IMR-90 (cell line): ENCODE measurements at regions not wholly inside any gene's neighbourhood (a gene's known extent, or its start where the extent isn't known, plus 50 kb on each side); places are given as distances from the start of the nearest gene placed in this dataset.

Experiments used
- ATAC-seq: fragments of 200-7000 bp; cut with Tn5 transposase; 2 replicates; pipeline ENCODE4 v1.9.1; 2020; ENCODE audit warnings: low read depth, mild to moderate bottlenecking, moderate library complexity
- BruUV-seq: library from RNA; stranded (reverse); fragments of 400-500 nt; replicated peaks from 2 replicates; lab custom pipeline; 2021; lab: Mats Ljungman, UMichigan
- CTCF ChIA-PET: fragments of 300-600 bp; formaldehyde crosslinking; extraction: SDS; loops from one replicate; lab custom pipeline; 2021; ENCODE audit warnings: antibody characterized with exemption; lab: Yijun Ruan, JAX
- POLR2A ChIA-PET: fragments of 300-600 bp; sonication (Branson Sonifier 250); formaldehyde crosslinking; loops from one replicate; lab custom pipeline; 2022; ENCODE audit warnings: antibody characterized with exemption; ENCODE audit not compliant: unreplicated experiment; lab: Charles Lee
- DNase-seq: peaks from one replicate; pipeline ENCODE4 v3.0.0; 2013
- H2AFZ ChIP-seq: replicated peaks from 2 replicates; pipeline ENCODE3; 2013; ENCODE audit warnings: low read length, mild to moderate bottlenecking; ENCODE audit not compliant: poor library complexity
- H2AK5ac ChIP-seq: 2 replicates; pipeline ENCODE4 v1.6.1; 2013; ENCODE audit warnings: low read depth, low read length, inconsistent platforms
- H2AK9ac ChIP-seq: replicated peaks from 2 replicates; pipeline ENCODE3; 2013; ENCODE audit warnings: mild to moderate bottlenecking, low read depth, low read length, moderate library complexity; ENCODE audit not compliant: poor library complexity
- H2BK120ac ChIP-seq: 2 replicates; pipeline ENCODE4 v1.6.1; 2013; ENCODE audit warnings: low read depth, low read length, inconsistent platforms
- H2BK15ac ChIP-seq: 3 replicates; pipeline ENCODE4 v1.6.1; 2013; ENCODE audit warnings: low read depth, low read length, inconsistent platforms
- H2BK20ac ChIP-seq: 2 replicates; pipeline ENCODE4 v1.6.1; 2013; ENCODE audit warnings: low read depth, mild to moderate bottlenecking, inconsistent platforms, low read length, moderate library complexity
- H2BK5ac ChIP-seq: 2 replicates; pipeline ENCODE4 v1.6.1; 2013; ENCODE audit warnings: mild to moderate bottlenecking, low read depth, low read length, inconsistent platforms; ENCODE audit not compliant: poor library complexity, severe bottlenecking
- H3K14ac ChIP-seq: replicated peaks from 2 replicates; pipeline ENCODE4 v1.6.1; 2013; ENCODE audit warnings: low read depth, low read length, inconsistent platforms
- H3K18ac ChIP-seq: 2 replicates; pipeline ENCODE4 v1.6.1; 2013; ENCODE audit warnings: low read depth, low read length, control low read depth
- H3K23ac ChIP-seq: 2 replicates; pipeline ENCODE4 v1.6.1; 2013; ENCODE audit warnings: low read depth, low read length, inconsistent platforms
- H3K27ac ChIP-seq: 2 replicates; pipeline ENCODE4 v1.5.1; 2013; ENCODE audit warnings: mild to moderate bottlenecking, control low read depth, low read length; ENCODE audit not compliant: insufficient read depth
- H3K27me3 ChIP-seq: 2 replicates; pipeline ENCODE4 v1.6.1; 2013; ENCODE audit warnings: low read length; ENCODE audit not compliant: control insufficient read depth, insufficient read depth
- H3K36me3 ChIP-seq: 2 replicates; pipeline ENCODE4 v1.6.1; 2013; ENCODE audit warnings: low read length, mixed read lengths; ENCODE audit not compliant: control insufficient read depth, insufficient read depth
- H3K4ac ChIP-seq: 2 replicates; pipeline ENCODE4 v1.6.1; 2013; ENCODE audit warnings: low read depth, low read length, inconsistent platforms
- H3K4me1 ChIP-seq: 2 replicates; pipeline ENCODE4 v1.6.1; 2013; ENCODE audit warnings: low read length, mixed read lengths; ENCODE audit not compliant: control insufficient read depth, insufficient read depth
- H3K4me2 ChIP-seq: 2 replicates; pipeline ENCODE4 v1.6.1; 2013; ENCODE audit warnings: low read depth, mild to moderate bottlenecking, control low read depth, low read length, moderate library complexity
- H3K4me3 ChIP-seq: 2 replicates; pipeline ENCODE4 v1.5.1; 2013; ENCODE audit warnings: low read depth, mild to moderate bottlenecking, control low read depth, low read length, moderate library complexity; ENCODE audit not compliant: insufficient read depth
- H3K56ac ChIP-seq: 2 replicates; pipeline ENCODE4 v1.6.1; 2013; ENCODE audit warnings: low read length, inconsistent platforms; ENCODE audit not compliant: insufficient read depth; ENCODE audit errors: extremely low read depth
- H3K79me1 ChIP-seq, 2 experiments: 2 replicates each; pipeline ENCODE4 v1.6.1; 2013; ENCODE audit warnings: low read length in 2 of 2, inconsistent platforms in 1 of 2, low read depth in 1 of 2
- H3K9ac ChIP-seq: 2 replicates; pipeline ENCODE4 v1.6.1; 2013; ENCODE audit warnings: low read depth, low read length, control low read depth
- H3K9me1 ChIP-seq: 2 replicates; pipeline ENCODE4 v1.6.1; 2013; ENCODE audit warnings: low read length, inconsistent platforms; ENCODE audit not compliant: insufficient read depth
- H3K9me3 ChIP-seq: 2 replicates; pipeline ENCODE4 v1.6.1; 2013; ENCODE audit warnings: low read length; ENCODE audit not compliant: control insufficient read depth, insufficient read depth
- H4K20me1 ChIP-seq: 2 replicates; pipeline ENCODE4 v1.6.1; 2013; ENCODE audit warnings: low read length, inconsistent platforms; ENCODE audit not compliant: insufficient read depth
- H4K5ac ChIP-seq: 2 replicates; pipeline ENCODE4 v1.6.1; 2013; ENCODE audit warnings: mild to moderate bottlenecking, low read depth, low read length, control low read depth
- H4K8ac ChIP-seq, 2 experiments: 2 replicates each; pipeline ENCODE4 v1.6.1; 2013; ENCODE audit warnings: low read depth in 2 of 2, low read length in 2 of 2, control low read depth in 1 of 2, inconsistent platforms in 1 of 2
- H4K91ac ChIP-seq: 2 replicates; pipeline ENCODE4 v1.6.1; 2013; ENCODE audit warnings: low read depth, low read length, inconsistent platforms; ENCODE audit not compliant: insufficient read depth
- CHD1 ChIP-seq: IDR thresholded peaks from 2 replicates; pipeline ENCODE4 v1.6.1; 2012; ENCODE audit warnings: low read depth, low read length, improper control_type of control experiment
- FOS ChIP-seq: fragments of 150-350 bp; IDR thresholded peaks from 2 replicates; pipeline ENCODE4 v1.6.1; 2016; ENCODE audit warnings: low read depth, low read length
- MAZ ChIP-seq: IDR thresholded peaks from 2 replicates; pipeline ENCODE4 v1.6.1; 2012; ENCODE audit warnings: low read depth, mild to moderate bottlenecking, low read length, improper control_type of control experiment, moderate library complexity, borderline replicate concordance
- POLR2A ChIP-seq: IDR thresholded peaks from 2 replicates; pipeline ENCODE4 v1.6.1; 2012; ENCODE audit warnings: mild to moderate bottlenecking, low read depth, low read length
- RCOR1 ChIP-seq: IDR thresholded peaks from 2 replicates; pipeline ENCODE4 v1.6.1; 2012; ENCODE audit warnings: mild to moderate bottlenecking, low read length, improper control_type of control experiment; ENCODE audit not compliant: insufficient replicate concordance
- RFX5 ChIP-seq: IDR thresholded peaks from 2 replicates; pipeline ENCODE4 v1.8.0; 2012; ENCODE audit warnings: low read depth, mild to moderate bottlenecking, low read length, moderate library complexity
- SMC3 ChIP-seq: fragments of 150-350 bp; IDR thresholded peaks from 2 replicates; pipeline ENCODE4 v1.6.1; 2016; ENCODE audit warnings: low read depth, mild to moderate bottlenecking, antibody characterized with exemption, low read length, moderate library complexity
- WGBS, 2 experiments: methylation state at CpG; one replicate each; pipeline versions ENCODE4 v1.1.5 to v1.1.7; 2013; ENCODE audit warnings: missing lambda C conversion rate in 2 of 2; ENCODE audit not compliant: insufficient read length in 1 of 2; ENCODE audit errors: extremely low coverage in 2 of 2; 5-methylcytosine and 5-hydroxymethylcytosine counted together
- dilution Hi-C: fragments of 300-500 bp; cut with HindIII; formaldehyde crosslinking; loops from one replicate; pipeline ENCODE4 v1.14.3; 2018; ENCODE audit warnings: low sequenced_read_pairs; ENCODE audit not compliant: unreplicated experiment
- in situ Hi-C: fragments of 300-500 bp; cut with MboI; formaldehyde crosslinking; loops from 3 replicates; pipeline ENCODE4 v1.14.3; 2019; ENCODE audit warnings: low sequenced_read_pairs, inconsistent platforms, mixed read lengths
- intact Hi-C: fragments of 100-400 bp; cut with micrococcal nuclease; formaldehyde crosslinking; loops from 2 replicates; pipeline ENCODE4 v1.10.0; 2022

DNA sequence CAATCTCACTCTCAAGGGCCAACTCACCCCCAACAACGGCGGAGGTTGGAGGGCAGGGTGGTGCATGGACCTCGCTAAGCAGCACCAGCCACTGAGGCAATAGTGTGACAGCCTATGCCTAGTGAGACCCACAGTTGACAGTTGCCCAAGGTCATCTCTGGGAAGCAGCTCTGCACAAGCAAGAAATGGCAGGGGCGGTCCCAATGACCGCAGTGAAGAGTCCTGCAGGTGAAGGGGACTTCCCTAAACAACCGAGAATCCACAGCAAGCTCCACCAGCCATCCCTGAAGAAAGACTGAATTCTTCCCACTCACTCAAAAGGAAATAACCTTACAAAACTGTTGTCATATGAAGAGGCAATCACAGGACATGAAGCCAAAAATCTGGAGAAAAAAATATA is 313.4 kb upstream of the ID2 start:
- no peak overlapping the region for H2BK120ac ChIP-seq
- ChIA-PET CTCF (no interaction called here), POLR2A (no interaction called here)
- 0 out of 2 replicates have a peak, but pooled peaks cover 2% of the 10 kb centered on the region for H3K9me3 ChIP-seq
- TF ChIP-seq SMC3 (no peak), POLR2A (no peak), CHD1 (no peak), RFX5 (no peak), RCOR1 (no peak), FOS (no peak), MAZ (no peak)
- H3K23ac ChIP-seq = no peak overlapping the region
- dilution Hi-C loops = no loop called here
- 83% methylated on average over 2 of the region's 6 CpGs; no CpG with 5 or more reads in 1 of the 2 experiments for WGBS, 2 experiments
- no peaks in the 10 kb centered on the region for H3K36me3 ChIP-seq
- no peak overlapping the region for H2BK15ac ChIP-seq
- H2AK5ac ChIP-seq = no peak overlapping the region
- BruUV-seq = no TSS peak
- no peak for DNase-seq
- H2AFZ ChIP-seq = no peak overlapping the region
- H3K14ac ChIP-seq = no peak overlapping the region
- no peaks in the 10 kb centered on the region for H3K9me1 ChIP-seq
- no peak overlapping the region for H2BK5ac ChIP-seq
- no peak for ATAC-seq
- H3K9ac ChIP-seq = no peak overlapping the region
- H2AK9ac ChIP-seq = no peak overlapping the region
- H4K91ac ChIP-seq = no peak overlapping the region
- intact Hi-C loops = no loop called here
- H4K8ac ChIP-seq = no peak overlapping the region
- H2BK20ac ChIP-seq = no peak overlapping the region
- in situ Hi-C loops = no loop called here
- no peaks in the 10 kb centered on the region for H4K20me1 ChIP-seq
- no peak overlapping the region for H4K5ac ChIP-seq
- H3K18ac ChIP-seq = no peak overlapping the region
- no peak overlapping the region for H3K4ac ChIP-seq
- H3K4me2 ChIP-seq = no peak overlapping the region
- H3K4me1 ChIP-seq = no peaks in the 10 kb centered on the region
- no peaks in the 10 kb centered on the region for H3K79me1 ChIP-seq
- peaks cover 8% of the 10 kb centered on the region for H3K27me3 ChIP-seq
- no peak overlapping the region for H3K56ac ChIP-seq
- H3K27ac ChIP-seq = no peak overlapping the region
- no peak overlapping the region for H3K4me3 ChIP-seq
